ENCODE measurements at regions not wholly inside any gene's neighbourhood (a gene's known extent, or its start where the extent isn't known, plus 50 kb on each side); places are given as distances from the start of the nearest gene placed in this dataset.

DNA sequence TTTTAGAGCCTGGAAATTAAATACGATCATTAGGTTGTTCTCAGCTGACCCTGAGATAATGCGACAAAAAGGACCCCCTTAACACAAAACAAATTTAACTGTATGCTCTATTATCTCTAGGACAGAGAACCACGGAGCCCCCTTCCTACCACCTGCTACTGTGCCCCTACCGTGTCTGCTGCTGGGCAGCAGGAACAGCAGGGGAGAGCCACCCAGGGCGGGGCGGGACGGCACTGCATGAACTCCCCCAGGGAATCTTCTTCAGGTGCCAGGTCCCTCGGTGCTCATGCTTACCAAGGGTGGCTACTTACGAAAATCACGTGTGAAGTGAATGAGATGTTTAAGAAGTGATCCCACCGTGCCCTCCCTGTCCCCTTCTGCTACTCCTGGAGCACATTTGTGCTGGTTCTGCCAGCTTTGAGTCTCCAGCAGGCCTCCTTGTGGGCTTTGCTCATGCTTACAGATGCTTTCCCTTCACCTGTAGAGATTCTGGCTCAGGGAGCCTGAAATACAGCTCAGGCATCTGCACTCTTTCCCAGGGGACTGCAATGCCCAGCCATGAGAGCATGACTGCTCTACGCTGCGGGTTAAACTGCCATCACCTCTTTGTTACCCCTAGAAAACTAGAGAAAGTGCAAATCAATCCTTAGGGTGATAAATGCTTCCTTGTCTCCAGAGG lies 59.9 kb downstream of the MRPL32 start:
- TF ChIP-seq JUN (IDR thresholded peaks at IDR 0.05; ENCODE audit: borderline replicate concordance, insufficient read depth, insufficient read length, low read depth), result no peak
- TF ChIP-seq EZH2 (IDR thresholded peaks at IDR 0.05; ENCODE audit: borderline replicate concordance, low read depth, low read length, severe bottlenecking), result no peak
- CTCF ChIA-PET, result no interaction called here
- Histone ChIP-seq H3K36me3 (ENCODE audit: control insufficient read depth in 2 of 2, extremely low read depth in 1 of 2, insufficient read depth in 2 of 2, low read length in 2 of 2) (no peaks in the 10 kb centered on the region), H4K20me1 (replicated peaks; ENCODE audit: control insufficient read depth, extremely low read depth, insufficient read depth, low read length) (no peaks in the 10 kb centered on the region), H3K9ac (replicated peaks; ENCODE audit: extremely low read depth, insufficient read depth, low read length) (no peak overlapping the region), H3K27me3 (ENCODE audit: control insufficient read depth in 2 of 2, insufficient read depth in 2 of 2, low read length in 2 of 2) (peaks cover 4 to 9% of the 10 kb centered on the region in 2 experiments), H3K4me2 (ENCODE audit: insufficient read depth, low read length) (no peak overlapping the region), H3K79me2 (ENCODE audit: control insufficient read depth, insufficient read depth, low read length) (no peaks in the 10 kb centered on the region), H3K9me3 (replicated peaks; ENCODE audit: control insufficient read depth, insufficient read depth, low read length) (no peaks in the 10 kb centered on the region), H3K4me1 (ENCODE audit: control insufficient read depth, extremely low read depth, insufficient read depth, low read length) (no peaks in the 10 kb centered on the region), H3K9me1 (replicated peaks; ENCODE audit: control insufficient read depth, extremely low read depth, insufficient read depth, low read length) (no peaks in the 10 kb centered on the region), H3K27ac (ENCODE audit: insufficient read depth, low read depth, low read length) (no peak overlapping the region), H2AFZ (ENCODE audit: low read depth, low read length) (no peak overlapping the region), H3K4me3 (replicated peaks in 1 of 3; ENCODE audit: insufficient read depth in 1 of 3, low read depth in 1 of 3, low read length in 3 of 3) (no peak overlapping the region)
- dilution Hi-C loops (cut with MboI; ENCODE audit: extremely low pct_ligation_motif_present, low sequenced_read_pairs), result loop anchor here (25.0 kb wide), 1 partner anchor 320 kb away; no protein-coding TSS in a partner anchor
- no peak for FAIRE-seq
- BruUV-seq (replicated peaks), result no TSS peak
- POLR2A ChIA-PET, result no interaction called here
- no peak for DNase-seq (ENCODE audit: low read depth, low spot score)
- intact Hi-C loops (cut with micrococcal nuclease), result no loop called here

DNA sequence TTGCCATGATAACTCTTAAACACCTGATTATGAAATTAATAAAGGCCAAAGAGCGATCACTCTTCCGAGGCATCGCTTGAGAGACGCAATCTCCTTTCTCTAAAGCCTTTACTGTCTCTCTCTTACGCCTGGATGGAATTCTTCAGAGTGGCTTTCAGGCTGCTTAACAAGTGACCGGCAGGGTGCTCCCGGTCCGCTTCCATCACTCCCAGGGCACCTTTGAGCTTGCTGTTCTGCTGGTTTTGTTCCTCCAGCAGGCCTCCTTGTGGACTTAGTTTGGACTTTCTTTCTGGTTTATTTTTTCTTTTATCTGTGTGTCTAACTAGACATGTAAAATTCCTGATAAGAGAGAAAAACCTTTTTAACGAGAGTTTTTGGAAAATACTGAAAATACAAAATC lies 60.9 kb downstream of the MRPL32 start:
- ChIA-PET CTCF (interaction anchor here (1.0 kb wide), 1 partner anchor 117 kb away, joined by 3 read pairs; no protein-coding TSS in a partner anchor), POLR2A (no interaction called here)
- no peak overlapping the region for H2AFZ ChIP-seq (ENCODE audit: low read depth, low read length)
- no peaks in the 10 kb centered on the region for H3K36me3 ChIP-seq (ENCODE audit: control insufficient read depth in 2 of 2, extremely low read depth in 1 of 2, insufficient read depth in 2 of 2, low read length in 2 of 2)
- H3K9me3 ChIP-seq (replicated peaks; ENCODE audit: control insufficient read depth, insufficient read depth, low read length), result no peaks in the 10 kb centered on the region
- H3K4me2 ChIP-seq (ENCODE audit: insufficient read depth, low read length), result no peak overlapping the region
- intact Hi-C loops (cut with micrococcal nuclease) (no loop called here), dilution Hi-C loops (cut with MboI; ENCODE audit: extremely low pct_ligation_motif_present, low sequenced_read_pairs) (loop anchor here (25.0 kb wide), 1 partner anchor 319 kb away; no protein-coding TSS in a partner anchor)
- FAIRE-seq (no peak), DNase-seq (ENCODE audit: low read depth, low spot score) (no peak)
- H3K27me3 ChIP-seq (ENCODE audit: control insufficient read depth in 2 of 2, insufficient read depth in 2 of 2, low read length in 2 of 2), result peaks cover 4 to 7% of the 10 kb centered on the region in 2 experiments
- H4K20me1 ChIP-seq (replicated peaks; ENCODE audit: control insufficient read depth, extremely low read depth, insufficient read depth, low read length), result no peaks in the 10 kb centered on the region
- H3K9me1 ChIP-seq (replicated peaks; ENCODE audit: control insufficient read depth, extremely low read depth, insufficient read depth, low read length), result no peaks in the 10 kb centered on the region
- no peak overlapping the region for H3K9ac ChIP-seq (replicated peaks; ENCODE audit: extremely low read depth, insufficient read depth, low read length)
- H3K4me1 ChIP-seq (ENCODE audit: control insufficient read depth, extremely low read depth, insufficient read depth, low read length), result no peaks in the 10 kb centered on the region
- TF ChIP-seq, protein P1, sequence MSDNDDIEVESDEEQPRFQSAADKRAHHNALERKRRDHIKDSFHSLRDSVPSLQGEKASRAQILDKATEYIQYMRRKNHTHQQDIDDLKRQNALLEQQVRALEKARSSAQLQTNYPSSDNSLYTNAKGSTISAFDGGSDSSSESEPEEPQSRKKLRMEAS (IDR thresholded peaks at IDR 0.05; ENCODE audit: insufficient read depth, insufficient read length), result no peak
- TF ChIP-seq MYC (IDR thresholded peaks at IDR 0.05; ENCODE audit: low read depth, low read length) (no peak), GATA2 (IDR thresholded peaks at IDR 0.05; ENCODE audit: insufficient read depth, insufficient read length, low read depth, low read length) (no peak), FOS (IDR thresholded peaks at IDR 0.05; ENCODE audit: borderline replicate concordance, insufficient read depth, low read length) (no peak), JUN (IDR thresholded peaks at IDR 0.05; ENCODE audit: borderline replicate concordance, insufficient read depth, insufficient read length, low read depth) (no peak), EZH2 (IDR thresholded peaks at IDR 0.05; ENCODE audit: borderline replicate concordance, low read depth, low read length, severe bottlenecking) (no peak), POLR2A (IDR thresholded peaks at IDR 0.05; ENCODE audit: low read depth, low read length) (no peak), POLR2AphosphoS5 (IDR thresholded peaks at IDR 0.05; ENCODE audit: insufficient read depth, low read depth, low read length) (no peak)
- TF ChIP-seq, protein P2, sequence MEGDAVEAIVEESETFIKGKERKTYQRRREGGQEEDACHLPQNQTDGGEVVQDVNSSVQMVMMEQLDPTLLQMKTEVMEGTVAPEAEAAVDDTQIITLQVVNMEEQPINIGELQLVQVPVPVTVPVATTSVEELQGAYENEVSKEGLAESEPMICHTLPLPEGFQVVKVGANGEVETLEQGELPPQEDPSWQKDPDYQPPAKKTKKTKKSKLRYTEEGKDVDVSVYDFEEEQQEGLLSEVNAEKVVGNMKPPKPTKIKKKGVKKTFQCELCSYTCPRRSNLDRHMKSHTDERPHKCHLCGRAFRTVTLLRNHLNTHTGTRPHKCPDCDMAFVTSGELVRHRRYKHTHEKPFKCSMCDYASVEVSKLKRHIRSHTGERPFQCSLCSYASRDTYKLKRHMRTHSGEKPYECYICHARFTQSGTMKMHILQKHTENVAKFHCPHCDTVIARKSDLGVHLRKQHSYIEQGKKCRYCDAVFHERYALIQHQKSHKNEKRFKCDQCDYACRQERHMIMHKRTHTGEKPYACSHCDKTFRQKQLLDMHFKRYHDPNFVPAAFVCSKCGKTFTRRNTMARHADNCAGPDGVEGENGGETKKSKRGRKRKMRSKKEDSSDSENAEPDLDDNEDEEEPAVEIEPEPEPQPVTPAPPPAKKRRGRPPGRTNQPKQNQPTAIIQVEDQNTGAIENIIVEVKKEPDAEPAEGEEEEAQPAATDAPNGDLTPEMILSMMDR (IDR thresholded peaks at IDR 0.05; ENCODE audit: extremely low read depth in 1 of 2, insufficient read depth in 1 of 2, low read depth in 1 of 2, low read length in 2 of 2), result no peak
- no TSS peak for BruUV-seq (replicated peaks)
- H3K79me2 ChIP-seq (ENCODE audit: control insufficient read depth, insufficient read depth, low read length), result no peaks in the 10 kb centered on the region
- no peak overlapping the region for H3K4me3 ChIP-seq (replicated peaks in 1 of 3; ENCODE audit: insufficient read depth in 1 of 3, low read depth in 1 of 3, low read length in 3 of 3)
- no peak overlapping the region for H3K27ac ChIP-seq (ENCODE audit: insufficient read depth, low read depth, low read length)

All from endothelial cell of umbilical vein (primary cell).